RWPE1 (cell line): ENCODE measurements at regions not wholly inside any gene's neighbourhood (a gene's known extent, or its start where the extent isn't known, plus 50 kb on each side); places are given as distances from the start of the nearest gene placed in this dataset.

Source experiments
- CTCF ChIA-PET: fragments of 350-600 bp; sonication (Branson Sonifier 250); formaldehyde crosslinking; extraction: SDS; loops from one replicate; lab custom pipeline; 2021; lab: Yijun Ruan, JAX
- POLR2A ChIA-PET: fragments of 400-600 bp; formaldehyde crosslinking; extraction: SDS; loops from one replicate; lab custom pipeline; 2020; ENCODE audit warnings: antibody characterized with exemption; ENCODE audit not compliant: low non-redundant PET; lab: Yijun Ruan, JAX
- DNase-seq: peaks from one replicate; pipeline ENCODE4 v3.0.0; 2012; ENCODE audit warnings: low spot score
- H3K27ac ChIP-seq: fragments of 450-650 bp; 2 replicates; pipeline ENCODE4 v1.5.1; 2017
- CTCF ChIP-seq: fragments of 450-650 bp; conservative IDR thresholded peaks from 2 replicates; pipeline ENCODE4 v1.5.1; 2017; ENCODE audit warnings: low read depth, mild to moderate bottlenecking

GRCh38 chr2:67782443-67782842 is 280.4 kb downstream of the C1D start:
- ChIA-PET CTCF (no interaction called here), POLR2A (no interaction called here)

GRCh38 chr2:67783026-67783425 is 279.8 kb downstream of the C1D start:
- H3K27ac ChIP-seq = no peak overlapping the region
- DNase-seq = no peak
- TF ChIP-seq CTCF = no peak
- ChIA-PET POLR2A (no interaction called here), CTCF (no interaction called here)

More at GRCh38 chr2:67782443-67782842, 280.4 kb downstream of the C1D start:
- TF ChIP-seq CTCF = no peak
- no peak overlapping the region for H3K27ac ChIP-seq
- DNase-seq = no peak

- H3K27ac ChIP-seq = no peak overlapping the region
- POLR2A ChIA-PET = no interaction called here
- TF ChIP-seq CTCF = no peak
- CTCF ChIA-PET = interaction anchor here (0.5 kb wide), 1 partner anchor 1878 kb away, joined by 6 read pairs; no protein-coding TSS in a partner anchor
- no peak for DNase-seq
Observed at GRCh38 chr2:67790622-67791021, 272.2 kb downstream of the C1D start.

- TF ChIP-seq CTCF = no peak
- CTCF ChIA-PET = no interaction called here
- H3K27ac ChIP-seq = no peak overlapping the region
- POLR2A ChIA-PET = no interaction called here
- no peak for DNase-seq
Observed at GRCh38 chr2:67792191-67792590, 270.6 kb downstream of the C1D start.

GRCh38 chr2:67792681-67793091 is 270.1 kb downstream of the C1D start:
- ChIA-PET POLR2A (no interaction called here), CTCF (no interaction called here)
- DNase-seq = no peak
- no peak for TF ChIP-seq CTCF
- H3K27ac ChIP-seq = no peak overlapping the region

- DNase-seq = peak; percentile 3
- TF ChIP-seq CTCF = no peak
- H3K27ac ChIP-seq = no peak overlapping the region
- POLR2A ChIA-PET = no interaction called here
- CTCF ChIA-PET = no interaction called here
Observed at GRCh38 chr2:67797801-67798540, 264.8 kb downstream of the C1D start.
